Natural killer cell (primary cell): ENCODE measurements at regions not wholly inside any gene's neighbourhood (a gene's known extent, or its start where the extent isn't known, plus 50 kb on each side); places are given as distances from the start of the nearest gene placed in this dataset.

ENCODE experiments used
- ATAC-seq, 3 donors: fragments of 150-1000 bp in 2 of 3; fragments of 200-7000 bp in 1 of 3; cut with Tn5 transposase; 1 replicate in 1 of 3; 2 replicates in 2 of 3; pipeline ENCODE4 v1.10.0; 2021; ENCODE audit warnings: mild to moderate bottlenecking in 2 of 3, moderate library complexity in 2 of 3
- DNase-seq, 2 donors: peaks; one replicate each; pipeline versions ENCODE4 v3.0.0 to v3.0.0-alpha.2; 2013 to 2021; ENCODE audit warnings: mixed read lengths in 1 of 2
- H3K27ac ChIP-seq: one replicate; pipeline ENCODE4 v1.5.1; 2013; ENCODE audit warnings: mild to moderate bottlenecking, low read length
- H3K27me3 ChIP-seq: one replicate; pipeline ENCODE4 v1.6.1; 2013; ENCODE audit warnings: low read length; ENCODE audit not compliant: control insufficient read depth, insufficient read depth
- H3K36me3 ChIP-seq: one replicate; pipeline ENCODE4 v1.6.1; 2013; ENCODE audit warnings: low read length; ENCODE audit not compliant: control insufficient read depth, insufficient read depth
- H3K4me1 ChIP-seq: one replicate; pipeline ENCODE4 v1.6.1; 2013; ENCODE audit warnings: low read length; ENCODE audit not compliant: control insufficient read depth, insufficient read depth
- H3K4me3 ChIP-seq: one replicate; pipeline ENCODE4 v1.5.1; 2013; ENCODE audit warnings: low read length
- H3K9me3 ChIP-seq: one replicate; pipeline ENCODE4 v1.6.1; 2013; ENCODE audit warnings: low read length; ENCODE audit not compliant: control insufficient read depth, insufficient read depth
- H3K27ac Mint-ChIP-seq, 2 donors: one replicate each; pipeline ENCODE4 v1.8.0; 2022; ENCODE audit warnings: mild to moderate bottlenecking in 2 of 2, mixed read lengths in 2 of 2, moderate library complexity in 1 of 2
- H3K27me3 Mint-ChIP-seq, 2 donors: one replicate each; pipeline ENCODE4 v1.8.0; 2022; ENCODE audit warnings: low read depth in 2 of 2, mixed read lengths in 2 of 2
- H3K36me3 Mint-ChIP-seq: one replicate; pipeline ENCODE4 v1.8.0; 2022; ENCODE audit warnings: mixed read lengths
- H3K4me1 Mint-ChIP-seq, 2 donors: one replicate each; pipeline ENCODE4 v1.8.0; 2022; ENCODE audit warnings: mixed read lengths in 2 of 2
- H3K4me3 Mint-ChIP-seq: one replicate; pipeline ENCODE4 v1.8.0; 2022; ENCODE audit warnings: mild to moderate bottlenecking, moderate library complexity, mixed read lengths
- H3K9me3 Mint-ChIP-seq, 2 donors: one replicate each; pipeline ENCODE4 v1.8.0; 2022; ENCODE audit warnings: mixed read lengths in 2 of 2
- CTCF ChIP-seq: fragments of 200-600 bp; IDR thresholded peaks from one replicate; pipeline ENCODE4 v1.8.0; 2022; ENCODE audit warnings: antibody characterized with exemption
- WGBS: methylation state at CpG from one replicate; pipeline ENCODE4 v1.1.7; 2013; ENCODE audit warnings: missing lambda C conversion rate; ENCODE audit not compliant: insufficient coverage; 5-methylcytosine and 5-hydroxymethylcytosine counted together
- intact Hi-C: fragments of 100-400 bp; cut with micrococcal nuclease; formaldehyde crosslinking; loops from one replicate; pipeline ENCODE4 v1.14.2; 2022

- Mint-ChIP-seq H3K36me3 (no peaks in the 10 kb centered on the region), H3K9me3 (peaks cover 9 to 13% of the 10 kb centered on the region in 2 donors), H3K4me3 (no peak overlapping the region), H3K27ac (no peak overlapping the region), H3K27me3 (no peaks in the 10 kb centered on the region), H3K4me1 (no peaks in the 10 kb centered on the region)
- Histone ChIP-seq H3K4me3 (no peak overlapping the region), H3K27me3 (no peaks in the 10 kb centered on the region), H3K9me3 (peaks cover 3% of the 10 kb centered on the region), H3K4me1 (no peaks in the 10 kb centered on the region), H3K27ac (no peak overlapping the region), H3K36me3 (no peaks in the 10 kb centered on the region)
- DNase-seq = no peak
- TF ChIP-seq CTCF = no peak
- ATAC-seq = no peak
- WGBS = 59% methylated on average over 1 of the region's 1 CpG
- intact Hi-C loops = no loop called here
Measured at GRCh38 chr4:147388018-147388417, 92.9 kb upstream of the EDNRA start.

GRCh38 chr4:147396105-147396504 is 84.8 kb upstream of the EDNRA start:
- intact Hi-C loops = no loop called here
- H3K27ac Mint-ChIP-seq = no peak overlapping the region
- no peak for ATAC-seq
- no peaks in the 10 kb centered on the region for H3K36me3 ChIP-seq
- no peak for TF ChIP-seq CTCF
- no peaks in the 10 kb centered on the region for H3K9me3 ChIP-seq
- H3K27me3 ChIP-seq = no peaks in the 10 kb centered on the region
- no peaks in the 10 kb centered on the region for H3K36me3 Mint-ChIP-seq
- H3K4me3 Mint-ChIP-seq = no peak overlapping the region
- H3K4me1 ChIP-seq = no peaks in the 10 kb centered on the region
- DNase-seq = no peak
- WGBS = 0% methylated on average over 1 of the region's 1 CpG
- no peak overlapping the region for H3K4me3 ChIP-seq
- no peaks in the 10 kb centered on the region for H3K4me1 Mint-ChIP-seq
- H3K27me3 Mint-ChIP-seq = no peaks in the 10 kb centered on the region
- no peak overlapping the region for H3K27ac ChIP-seq
- peaks cover 11% of the 10 kb centered on the region in 2 donors for H3K9me3 Mint-ChIP-seq

- H3K4me1 ChIP-seq = no peaks in the 10 kb centered on the region
- Mint-ChIP-seq H3K9me3 (peaks cover 6 to 8% of the 10 kb centered on the region in 2 donors), H3K27ac (no peak overlapping the region), H3K4me1 (no peaks in the 10 kb centered on the region), H3K36me3 (no peaks in the 10 kb centered on the region), H3K4me3 (no peak overlapping the region), H3K27me3 (no peaks in the 10 kb centered on the region)
- DNase-seq (no peak), ATAC-seq (no peak)
- no peak overlapping the region for H3K27ac ChIP-seq
- H3K9me3 ChIP-seq = no peaks in the 10 kb centered on the region
- TF ChIP-seq CTCF = no peak
- H3K4me3 ChIP-seq = no peak overlapping the region
- H3K36me3 ChIP-seq = no peaks in the 10 kb centered on the region
- 72% methylated on average over 1 of the region's 2 CpGs for WGBS
- H3K27me3 ChIP-seq = no peaks in the 10 kb centered on the region
- intact Hi-C loops = no loop called here
Measured at GRCh38 chr4:147398556-147398955, 82.3 kb upstream of the EDNRA start.

- Histone ChIP-seq H3K4me3 (no peak overlapping the region), H3K27me3 (no peaks in the 10 kb centered on the region), H3K27ac (no peak overlapping the region), H3K36me3 (no peaks in the 10 kb centered on the region), H3K9me3 (no peaks in the 10 kb centered on the region), H3K4me1 (no peaks in the 10 kb centered on the region)
- Mint-ChIP-seq H3K4me1 (no peaks in the 10 kb centered on the region), H3K27ac (no peak overlapping the region), H3K27me3 (no peaks in the 10 kb centered on the region), H3K36me3 (no peaks in the 10 kb centered on the region), H3K9me3 (peaks cover 4 to 8% of the 10 kb centered on the region in 2 donors), H3K4me3 (no peak overlapping the region)
- no peak for TF ChIP-seq CTCF
- DNase-seq = no peak
- 80% methylated on average over 1 of the region's 3 CpGs for WGBS
- intact Hi-C loops = no loop called here
- ATAC-seq = no peak
Measured at GRCh38 chr4:147400721-147401120, 80.2 kb upstream of the EDNRA start.
